Renal cortical epithelial cell (primary cell): ENCODE measurements at regions not wholly inside any gene's neighbourhood (a gene's known extent, or its start where the extent isn't known, plus 50 kb on each side); places are given as distances from the start of the nearest gene placed in this dataset.
"Not testable (repeated sequence)": the region's sequence is repeated elsewhere in the genome, so short reads cannot be mapped to it uniquely, and the experiment has no call there.

Source experiments
- DNase-seq: peaks from one replicate; pipeline ENCODE4 v3.0.0-alpha.2; 2011; ENCODE audit warnings: low read depth

GRCh38 chr5:124796495-124796894, 50.1 kb upstream of the ZNF608 start:
- no peak for DNase-seq

- DNase-seq, result no peak
These were observed 51.2 kb upstream of the ZNF608 start for GRCh38 chr5:124797665-124798087.

- DNase-seq, result no peak
These were observed 52.5 kb upstream of the ZNF608 start for GRCh38 chr5:124798890-124799289.

- DNase-seq, result peak; percentile 30
These were observed 55.1 kb upstream of the ZNF608 start for GRCh38 chr5:124801551-124801950.

- no peak for DNase-seq
These were observed 57.3 kb upstream of the ZNF608 start for GRCh38 chr5:124803617-124804323.

GRCh38 chr5:124806026-124806372, 59.6 kb upstream of the ZNF608 start:
- DNase-seq, result no peak

GRCh38 chr5:124806373-124807077, 60.1 kb upstream of the ZNF608 start:
- DNase-seq, result peak; percentile 94

- no peak for DNase-seq
These were observed 62.4 kb upstream of the ZNF608 start for GRCh38 chr5:124808842-124809268.

GRCh38 chr5:124810396-124811006, 64.1 kb upstream of the ZNF608 start:
- no peak for DNase-seq

GRCh38 chr5:124812771-124813358, 66.4 kb upstream of the ZNF608 start:
- peak; percentile 22 for DNase-seq

GRCh38 chr5:124816381-124816780, 69.9 kb upstream of the ZNF608 start:
- DNase-seq, result no peak

GRCh38 chr5:124819201-124819600, 72.8 kb upstream of the ZNF608 start:
- DNase-seq, result no peak

GRCh38 chr5:124822647-124823046, 76.2 kb upstream of the ZNF608 start:
- DNase-seq, result no peak

GRCh38 chr5:124823380-124823779, 76.9 kb upstream of the ZNF608 start:
- DNase-seq, result no peak

GRCh38 chr5:124824637-124825158, 78.3 kb upstream of the ZNF608 start:
- peak; percentile 94 for DNase-seq

- no peak for DNase-seq
These were observed 79.0 kb upstream of the ZNF608 start for GRCh38 chr5:124825250-124825982.

GRCh38 chr5:124825983-124826337, 79.5 kb upstream of the ZNF608 start:
- no peak for DNase-seq

GRCh38 chr5:124828731-124829234, 82.3 kb upstream of the ZNF608 start:
- no peak for DNase-seq

GRCh38 chr5:124831687-124832240, 85.3 kb upstream of the ZNF608 start:
- no peak for DNase-seq

GRCh38 chr5:124832510-124832909, 86.1 kb upstream of the ZNF608 start:
- no peak for DNase-seq

GRCh38 chr5:124836314-124836713, 89.9 kb upstream of the ZNF608 start:
- DNase-seq, result not testable (repeated sequence)
